ENCODE measurements at regions not wholly inside any gene's neighbourhood (a gene's known extent, or its start where the extent isn't known, plus 50 kb on each side); places are given as distances from the start of the nearest gene placed in this dataset.
"Not testable (repeated sequence)": the region's sequence is repeated elsewhere in the genome, so short reads cannot be mapped to it uniquely, and the experiment has no call there.

DNA sequence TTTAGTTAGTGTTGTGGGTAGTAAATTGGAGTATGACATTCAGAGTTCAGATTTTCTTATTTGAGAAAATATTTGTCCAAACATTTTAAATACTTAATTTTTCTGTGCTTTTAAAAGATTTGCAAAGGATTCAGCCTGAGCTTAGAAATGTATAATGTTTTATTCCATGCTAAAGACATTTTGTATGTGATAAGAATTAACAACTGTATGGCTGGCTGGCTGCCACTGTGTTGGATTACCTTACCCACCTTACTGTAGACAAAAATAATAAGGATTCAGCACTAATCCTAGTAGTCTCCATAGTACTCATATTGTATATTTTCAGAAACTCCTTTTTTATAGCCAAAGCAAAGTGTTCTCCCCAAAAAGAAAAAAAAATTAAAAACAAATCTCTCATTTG lies 74.8 kb downstream of the TANC2 start:
- no peak for DNase-seq (ENCODE audit: low read depth in 1 of 2, low spot score in 1 of 2)
- in situ Hi-C loops (cut with HindIII; ENCODE audit: low pct_unique_long_range_greater_than_20kb, low sequenced_read_pairs) = no loop called here
- no peak for TF ChIP-seq JUND (IDR thresholded peaks at IDR 0.05; ENCODE audit: low read depth)

DNA sequence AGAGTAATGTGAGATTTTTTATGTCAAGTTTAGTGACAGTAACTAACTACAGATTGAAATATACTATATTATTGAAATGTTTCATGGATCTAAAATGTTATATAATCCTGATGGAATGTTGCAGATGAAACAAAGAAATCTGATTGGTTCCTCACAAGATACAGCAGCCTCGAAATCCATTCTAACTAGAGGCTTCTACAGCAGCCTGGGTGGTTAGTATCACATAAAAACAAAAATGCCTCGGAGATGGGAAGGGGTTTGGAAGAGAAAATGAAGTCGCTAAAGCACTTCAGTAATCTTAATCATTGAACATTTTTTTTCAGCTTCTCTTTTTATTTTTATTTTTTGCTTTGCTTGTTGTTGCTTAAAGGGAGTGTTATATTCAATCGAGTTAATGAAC lies 75.2 kb downstream of the TANC2 start:
- no peak for TF ChIP-seq JUND (IDR thresholded peaks at IDR 0.05; ENCODE audit: low read depth)
- in situ Hi-C loops (cut with HindIII; ENCODE audit: low pct_unique_long_range_greater_than_20kb, low sequenced_read_pairs) = no loop called here

DNA sequence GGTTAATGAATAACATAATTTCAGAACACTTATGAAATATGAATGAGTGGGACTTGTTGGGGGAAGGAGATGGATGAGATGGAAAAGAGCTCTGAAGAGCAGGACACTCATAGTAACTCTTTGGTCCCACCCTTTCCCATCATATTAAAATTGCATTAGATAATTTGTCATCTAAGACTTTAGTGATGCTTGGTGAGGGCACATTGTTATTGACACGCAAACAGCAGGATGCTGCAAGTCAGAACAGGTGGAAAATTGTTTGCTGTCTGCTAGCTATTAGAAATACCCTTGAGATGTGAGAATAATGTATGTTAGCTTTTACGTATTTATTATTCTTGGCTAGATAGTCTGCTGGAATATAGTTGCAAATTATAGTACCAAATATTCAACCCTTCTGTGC lies 75.7 kb downstream of the TANC2 start:
- in situ Hi-C loops (cut with HindIII; ENCODE audit: low pct_unique_long_range_greater_than_20kb, low sequenced_read_pairs) = no loop called here
- DNase-seq (ENCODE audit: low read depth in 1 of 2, low spot score in 1 of 2) = no peak
- TF ChIP-seq JUND (IDR thresholded peaks at IDR 0.05; ENCODE audit: low read depth) = no peak

More for the DNA sequence above, 75.2 kb downstream of the TANC2 start:
- no peak for DNase-seq (ENCODE audit: low read depth in 1 of 2, low spot score in 1 of 2)

DNA sequence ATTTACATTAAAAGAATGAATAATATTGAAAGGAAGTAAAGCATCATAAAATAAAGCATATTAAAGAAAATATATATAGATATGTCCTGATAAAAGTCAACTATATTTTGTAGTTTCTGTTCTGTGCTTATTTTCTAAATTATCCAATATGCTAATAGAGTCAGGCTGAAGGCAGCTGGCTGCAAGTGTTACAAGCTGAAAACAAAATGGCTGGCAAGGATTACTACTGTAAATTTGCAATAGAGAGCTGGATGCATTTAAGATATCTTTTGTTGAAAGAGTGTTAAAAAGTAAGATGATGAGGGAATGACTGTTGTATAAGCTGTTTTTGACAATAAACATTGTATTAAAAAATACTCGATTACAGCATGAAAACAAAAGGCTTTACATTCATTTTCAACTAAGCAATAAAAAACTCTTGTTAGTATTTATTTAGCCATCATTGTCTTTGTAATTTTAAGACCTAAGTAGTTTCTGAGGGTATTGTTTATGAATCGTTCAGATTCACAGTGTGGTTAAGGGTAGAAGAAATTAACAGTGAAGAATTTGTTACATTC lies 76.3 kb downstream of the TANC2 start:
- no peak for TF ChIP-seq JUND (IDR thresholded peaks at IDR 0.05; ENCODE audit: low read depth)
- in situ Hi-C loops (cut with HindIII; ENCODE audit: low pct_unique_long_range_greater_than_20kb, low sequenced_read_pairs) = no loop called here
- DNase-seq (ENCODE audit: low read depth in 1 of 2, low spot score in 1 of 2) = no peak

DNA sequence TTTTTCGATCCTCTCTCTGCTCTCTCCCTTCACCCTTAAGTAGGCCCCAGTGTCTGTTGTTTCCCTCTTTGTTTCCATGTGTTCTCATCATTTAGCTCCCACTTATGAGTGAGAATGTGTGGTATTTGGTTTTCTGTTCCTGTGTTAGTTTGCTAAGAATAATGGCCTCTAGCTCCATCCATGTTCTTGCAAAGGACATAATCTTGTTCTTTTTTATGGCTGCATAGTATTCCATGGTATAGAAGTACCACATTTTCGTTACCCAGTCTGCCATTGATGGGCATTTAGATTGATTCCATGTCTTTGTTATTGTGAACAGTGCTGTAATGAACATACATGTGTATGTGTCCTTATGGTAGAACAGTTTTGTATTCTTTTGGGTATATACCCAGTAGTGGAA lies 91.5 kb downstream of the TANC2 start:
- DNase-seq (ENCODE audit: low read depth in 1 of 2, low spot score in 1 of 2); in situ Hi-C loops (cut with HindIII; ENCODE audit: low pct_unique_long_range_greater_than_20kb, low sequenced_read_pairs): not testable (repeated sequence)

DNA sequence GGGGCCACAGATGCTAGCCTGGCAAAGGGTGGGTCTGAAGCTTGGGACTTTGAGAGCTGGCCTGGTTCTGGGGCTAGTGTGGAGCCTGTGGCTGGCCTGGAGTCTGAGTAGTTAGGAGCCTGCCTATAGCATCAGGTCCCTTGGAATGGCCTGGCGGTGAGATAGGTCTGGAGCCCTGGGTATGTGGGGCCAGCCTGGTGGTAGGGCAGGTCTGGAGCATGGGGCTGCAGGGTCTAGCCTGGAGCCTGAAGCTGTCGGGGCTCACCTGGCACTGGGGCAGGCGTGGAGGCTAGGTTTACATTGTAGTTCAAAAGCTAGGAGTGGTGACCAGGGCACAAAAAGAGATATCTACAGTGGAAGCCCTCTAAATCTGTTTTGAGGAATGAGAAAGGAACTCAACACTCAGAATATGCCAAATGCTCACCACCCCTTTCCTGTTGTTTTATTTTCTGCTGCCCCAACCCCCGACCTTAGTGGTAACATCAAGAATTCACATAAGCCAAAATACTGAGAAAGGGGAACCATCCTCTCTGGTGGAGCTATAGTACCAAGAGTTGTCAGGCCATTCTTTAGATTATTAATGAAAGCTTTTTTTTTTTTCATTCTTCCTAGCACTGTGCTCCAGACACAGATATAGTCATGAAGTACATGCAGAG lies 100.3 kb downstream of the TANC2 start:
- DNase-seq (ENCODE audit: low read depth in 1 of 2, low spot score in 1 of 2) = no peak
- no peak for TF ChIP-seq JUND (IDR thresholded peaks at IDR 0.05; ENCODE audit: low read depth)
- in situ Hi-C loops (cut with HindIII; ENCODE audit: low pct_unique_long_range_greater_than_20kb, low sequenced_read_pairs) = no loop called here

DNA sequence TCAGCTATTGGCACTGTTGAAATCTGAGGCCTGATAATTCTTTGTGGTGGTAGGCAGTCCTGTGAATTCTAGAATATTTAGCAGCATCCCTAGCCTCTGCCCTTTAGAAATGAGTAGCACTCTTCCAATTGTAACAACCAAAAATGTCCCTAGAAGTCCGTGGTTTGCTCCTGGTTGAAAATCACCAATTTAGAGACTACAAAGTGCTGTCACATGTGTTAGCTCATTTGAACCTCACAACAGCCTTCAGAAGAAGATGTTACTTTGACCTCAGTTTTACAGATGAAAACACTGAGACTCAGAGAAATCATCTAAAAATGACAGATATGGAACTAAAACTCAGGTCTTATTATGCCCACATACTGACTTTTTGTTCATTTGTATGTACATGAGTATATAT lies 103.2 kb downstream of the TANC2 start:
- TF ChIP-seq JUND (IDR thresholded peaks at IDR 0.05; ENCODE audit: low read depth) = no peak
- in situ Hi-C loops (cut with HindIII; ENCODE audit: low pct_unique_long_range_greater_than_20kb, low sequenced_read_pairs) = no loop called here

DNA sequence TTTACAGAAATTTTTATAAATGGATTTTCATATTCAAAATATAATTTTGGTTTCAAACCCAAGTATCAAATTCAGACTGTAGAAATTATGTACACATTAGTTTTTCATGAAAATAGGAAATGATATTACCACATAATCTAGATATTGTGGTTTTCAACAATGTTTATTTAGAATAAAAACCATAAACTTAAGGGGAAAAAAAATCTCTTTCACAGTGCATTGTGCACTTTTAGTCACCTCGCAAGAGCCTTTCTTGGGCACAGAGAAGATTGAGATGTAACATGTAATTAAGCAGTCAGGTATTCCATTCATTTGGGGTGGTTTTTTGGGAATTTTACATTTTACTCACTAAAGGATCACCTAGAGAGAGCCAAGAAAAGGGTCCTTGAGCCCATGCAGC lies 104.0 kb downstream of the TANC2 start:
- in situ Hi-C loops (cut with HindIII; ENCODE audit: low pct_unique_long_range_greater_than_20kb, low sequenced_read_pairs) = no loop called here
- DNase-seq (ENCODE audit: low read depth in 1 of 2, low spot score in 1 of 2) = no peak
- no peak for TF ChIP-seq JUND (IDR thresholded peaks at IDR 0.05; ENCODE audit: low read depth)

More for the DNA sequence above, 103.2 kb downstream of the TANC2 start:
- no peak for DNase-seq (ENCODE audit: low read depth in 1 of 2, low spot score in 1 of 2)

DNA sequence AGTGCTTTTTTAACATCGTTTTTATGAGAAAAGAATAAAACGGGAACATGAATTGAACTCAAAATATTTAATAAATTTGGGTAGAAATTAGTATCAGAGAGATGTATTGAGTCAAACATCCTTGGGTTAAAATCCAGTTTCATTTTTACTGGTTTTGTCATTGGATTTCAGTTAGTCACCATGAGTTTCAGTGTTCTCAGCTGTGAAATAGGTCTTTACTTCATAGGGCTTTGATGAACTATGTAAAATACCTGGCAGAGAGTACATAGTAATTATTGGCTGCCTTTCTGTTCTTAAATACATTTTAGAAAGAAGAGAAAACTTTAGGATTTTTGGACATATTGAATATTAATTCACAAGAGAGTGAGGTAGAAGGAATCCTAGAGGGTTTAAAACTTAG lies 105.8 kb downstream of the TANC2 start:
- no peak for TF ChIP-seq JUND (IDR thresholded peaks at IDR 0.05; ENCODE audit: low read depth)
- in situ Hi-C loops (cut with HindIII; ENCODE audit: low pct_unique_long_range_greater_than_20kb, low sequenced_read_pairs) = no loop called here
- no peak for DNase-seq (ENCODE audit: low read depth in 1 of 2, low spot score in 1 of 2)

DNA sequence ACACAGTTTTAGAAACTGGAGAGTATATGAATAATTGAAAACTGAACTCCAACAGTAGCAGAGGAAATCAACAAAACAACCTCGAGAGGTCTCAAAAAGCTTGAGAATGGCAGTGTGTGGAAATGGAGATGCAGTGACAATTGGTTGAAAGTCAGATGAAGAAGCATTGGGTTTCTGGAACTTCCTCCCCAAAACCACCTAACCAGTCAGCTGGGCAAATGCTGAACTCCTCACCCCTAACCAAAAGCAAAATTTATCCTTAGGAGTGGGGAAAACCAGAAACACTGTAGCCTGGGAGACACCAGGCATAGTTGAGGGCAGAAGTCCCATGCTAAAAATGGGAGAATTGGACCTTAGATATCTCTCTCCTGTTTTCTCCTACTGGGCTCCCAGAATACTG lies 109.9 kb downstream of the TANC2 start:
- in situ Hi-C loops (cut with HindIII; ENCODE audit: low pct_unique_long_range_greater_than_20kb, low sequenced_read_pairs) = no loop called here
- no peak for DNase-seq (ENCODE audit: low read depth in 1 of 2, low spot score in 1 of 2)
- TF ChIP-seq JUND (IDR thresholded peaks at IDR 0.05; ENCODE audit: low read depth) = no peak

DNA sequence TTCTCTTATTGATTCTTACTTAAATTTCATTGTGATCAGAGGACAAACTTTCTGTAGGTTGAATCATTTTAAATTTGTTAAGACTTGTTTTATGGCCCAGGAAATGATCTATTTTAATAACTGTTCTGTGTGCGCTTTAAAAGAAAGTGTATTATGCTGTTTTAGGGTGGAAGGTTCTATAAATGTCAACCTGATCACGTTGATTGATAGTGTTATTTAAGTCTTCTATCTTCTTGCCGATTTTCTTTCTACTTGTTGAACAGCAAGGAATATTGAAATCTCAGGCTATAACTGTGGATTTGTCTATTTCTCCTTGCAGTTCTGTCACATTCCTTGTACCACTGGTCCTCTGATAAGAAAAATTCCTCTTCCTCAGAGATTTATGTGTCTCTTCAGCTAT lies 112.7 kb downstream of the TANC2 start:
- in situ Hi-C loops (cut with HindIII; ENCODE audit: low pct_unique_long_range_greater_than_20kb, low sequenced_read_pairs) = no loop called here
- DNase-seq (ENCODE audit: low read depth in 1 of 2, low spot score in 1 of 2) = no peak
- no peak for TF ChIP-seq JUND (IDR thresholded peaks at IDR 0.05; ENCODE audit: low read depth)

DNA sequence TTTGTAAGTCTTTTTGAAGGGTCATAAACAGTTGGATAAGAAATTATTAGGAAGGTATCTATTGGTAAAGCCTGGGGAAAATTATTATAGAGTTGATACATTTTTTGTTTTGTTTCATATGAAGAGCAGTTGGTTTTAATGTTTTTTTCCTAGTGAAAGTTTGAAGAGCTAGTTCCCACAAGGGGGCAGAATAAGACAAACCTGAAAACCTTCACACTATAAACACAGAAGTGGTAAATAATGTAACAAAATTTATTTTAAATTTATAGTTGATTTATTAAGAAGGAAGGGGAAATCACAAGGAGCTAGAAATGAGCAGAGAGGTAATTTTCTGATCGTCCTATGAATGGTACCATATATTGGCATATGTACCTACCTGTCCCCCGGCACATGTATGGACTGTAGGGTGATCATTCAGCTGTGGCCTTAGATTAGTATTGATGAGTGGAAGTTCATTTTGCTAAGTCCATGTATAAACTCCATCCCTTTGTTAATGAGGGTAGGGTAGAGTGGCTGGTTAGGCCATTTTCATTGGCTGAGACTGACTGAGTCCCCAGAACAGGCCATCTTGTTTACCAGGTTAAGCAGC lies 116.3 kb downstream of the TANC2 start:
- TF ChIP-seq JUND (IDR thresholded peaks at IDR 0.05; ENCODE audit: low read depth) = no peak
- in situ Hi-C loops (cut with HindIII; ENCODE audit: low pct_unique_long_range_greater_than_20kb, low sequenced_read_pairs) = no loop called here
- peak; percentile 14 to 44 for DNase-seq (ENCODE audit: low read depth in 1 of 2, low spot score in 1 of 2)

DNA sequence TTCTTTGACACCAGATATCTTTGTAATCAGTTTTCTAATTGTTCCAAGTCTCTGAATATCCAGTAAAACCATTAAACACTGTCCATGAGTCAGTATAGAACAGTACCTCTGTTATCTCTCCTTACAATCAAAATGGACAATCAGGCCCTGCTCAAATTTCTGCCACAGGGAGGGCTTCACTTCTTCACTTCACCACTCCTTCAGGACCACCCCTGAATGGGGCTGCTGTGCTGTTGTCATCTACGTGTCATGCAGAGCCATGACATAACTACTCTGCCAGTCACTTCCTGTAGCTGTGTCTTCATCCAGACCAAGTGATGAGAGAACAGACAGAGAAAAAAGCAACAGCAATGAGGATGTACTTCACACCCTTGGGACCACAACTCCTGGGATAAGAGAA lies 116.9 kb downstream of the TANC2 start:
- TF ChIP-seq JUND (IDR thresholded peaks at IDR 0.05; ENCODE audit: low read depth) = no peak
- in situ Hi-C loops (cut with HindIII; ENCODE audit: low pct_unique_long_range_greater_than_20kb, low sequenced_read_pairs) = no loop called here
- DNase-seq (ENCODE audit: low read depth in 1 of 2, low spot score in 1 of 2) = no peak

Measured in T47D (cell line).